Right lobe of liver (tissue), 6 donors: ENCODE measurements at regions not wholly inside any gene's neighbourhood (a gene's known extent, or its start where the extent isn't known, plus 50 kb on each side); places are given as distances from the start of the nearest gene placed in this dataset.

Experiments used
- ATAC-seq, 4 donors: fragments of 200-7000 bp; cut with Tn5 transposase; one replicate each; pipeline ENCODE4 v1.9.1; 2020; ENCODE audit warnings: mild to moderate bottlenecking in 4 of 4, moderate library complexity in 4 of 4
- DNase-seq, 3 donors: peaks; one replicate each; pipeline ENCODE4 v3.0.0-alpha.2; 2020
- H3K27ac ChIP-seq, 3 donors: fragments of 200-600 bp; one replicate each; pipeline ENCODE4 v1.8.0; 2022
- H3K27me3 ChIP-seq, 2 donors: fragments of 200-600 bp; one replicate each; pipeline ENCODE4 v1.8.0; 2022
- H3K36me3 ChIP-seq, 4 donors: fragments of 200-600 bp; sonication (generic) in 1 of 4; one replicate each; pipeline versions ENCODE4 v1.5.1 to v1.8.0; 2017 to 2022; ENCODE audit warnings: control low read depth in 1 of 4
- H3K4me1 ChIP-seq, 4 donors: fragments of 200-600 bp; sonication (generic) in 1 of 4; one replicate each; pipeline versions ENCODE4 v1.5.1 to v1.8.0; 2017 to 2022; ENCODE audit warnings: control low read depth in 1 of 4
- H3K4me3 ChIP-seq, 3 donors: fragments of 200-600 bp; one replicate each; pipeline ENCODE4 v1.8.0; 2022
- H3K9me3 ChIP-seq, 4 donors: fragments of 200-600 bp; sonication (generic) in 1 of 4; one replicate each; pipeline versions ENCODE4 v1.5.1 to v1.8.0; 2017 to 2022; ENCODE audit warnings: control low read depth in 1 of 4
- POLR2A ChIP-seq: fragments of 450-650 bp; IDR thresholded peaks from one replicate; pipeline ENCODE4 v1.6.1; 2017; ENCODE audit warnings: antibody characterized with exemption, mild to moderate bottlenecking
- WGBS: methylation state at CpG from one replicate; pipeline ENCODE4 v1.1.6; 2018; ENCODE audit warnings: low coverage, low lambda C conversion rate; ENCODE audit not compliant: insufficient coverage; ENCODE audit errors: missing lambda C conversion rate; 5-methylcytosine and 5-hydroxymethylcytosine counted together
- intact Hi-C, 2 donors: fragments of 100-400 bp; cut with DNase I; formaldehyde crosslinking; loops; one replicate each; pipeline versions ENCODE4 v1.11.2 to v1.14.1; 2022
- TF ChIP-seq, protein P1 (sequence below), 4 donors: fragments of 200-600 bp in 3 of 4; fragments of 450-650 bp in 1 of 4; IDR thresholded peaks; one replicate each; pipeline versions ENCODE4 v1.5.1 to v1.8.0; 2016 to 2022; ENCODE audit warnings: antibody characterized with exemption in 4 of 4, mild to moderate bottlenecking in 2 of 4
- donor health status: DM: no; HTN: yes; CAD: no.
- donor health status: DM: no; HTN: no; CAD: no.
- donor health status: DM: no; HTN: no; CAD: no.
- donor health status: DM: no; HTN: yes; CAD: no.
- donor health status: DM: no; HTN: yes; CAD: no.

- no peaks in the 10 kb centered on the region for H3K9me3 ChIP-seq
- DNase-seq, result no peak
- no peaks in the 10 kb centered on the region for H3K27me3 ChIP-seq
- no peak overlapping the region for H3K27ac ChIP-seq
- no peak overlapping the region for H3K4me3 ChIP-seq
- 100% methylated on average over 1 of the region's 1 CpG for WGBS
- no peaks in the 10 kb centered on the region for H3K4me1 ChIP-seq
- intact Hi-C loops, result no loop called here
- no peak for TF ChIP-seq POLR2A
- TF ChIP-seq, protein P1, sequence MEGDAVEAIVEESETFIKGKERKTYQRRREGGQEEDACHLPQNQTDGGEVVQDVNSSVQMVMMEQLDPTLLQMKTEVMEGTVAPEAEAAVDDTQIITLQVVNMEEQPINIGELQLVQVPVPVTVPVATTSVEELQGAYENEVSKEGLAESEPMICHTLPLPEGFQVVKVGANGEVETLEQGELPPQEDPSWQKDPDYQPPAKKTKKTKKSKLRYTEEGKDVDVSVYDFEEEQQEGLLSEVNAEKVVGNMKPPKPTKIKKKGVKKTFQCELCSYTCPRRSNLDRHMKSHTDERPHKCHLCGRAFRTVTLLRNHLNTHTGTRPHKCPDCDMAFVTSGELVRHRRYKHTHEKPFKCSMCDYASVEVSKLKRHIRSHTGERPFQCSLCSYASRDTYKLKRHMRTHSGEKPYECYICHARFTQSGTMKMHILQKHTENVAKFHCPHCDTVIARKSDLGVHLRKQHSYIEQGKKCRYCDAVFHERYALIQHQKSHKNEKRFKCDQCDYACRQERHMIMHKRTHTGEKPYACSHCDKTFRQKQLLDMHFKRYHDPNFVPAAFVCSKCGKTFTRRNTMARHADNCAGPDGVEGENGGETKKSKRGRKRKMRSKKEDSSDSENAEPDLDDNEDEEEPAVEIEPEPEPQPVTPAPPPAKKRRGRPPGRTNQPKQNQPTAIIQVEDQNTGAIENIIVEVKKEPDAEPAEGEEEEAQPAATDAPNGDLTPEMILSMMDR (IDR thresholded peaks at IDR 0.05), result no peak
- ATAC-seq, result no peak
- no peaks in the 10 kb centered on the region for H3K36me3 ChIP-seq
These were observed 613.1 kb downstream of the USP25 start for GRCh38 chr21:16342932-16343331.

DNA sequence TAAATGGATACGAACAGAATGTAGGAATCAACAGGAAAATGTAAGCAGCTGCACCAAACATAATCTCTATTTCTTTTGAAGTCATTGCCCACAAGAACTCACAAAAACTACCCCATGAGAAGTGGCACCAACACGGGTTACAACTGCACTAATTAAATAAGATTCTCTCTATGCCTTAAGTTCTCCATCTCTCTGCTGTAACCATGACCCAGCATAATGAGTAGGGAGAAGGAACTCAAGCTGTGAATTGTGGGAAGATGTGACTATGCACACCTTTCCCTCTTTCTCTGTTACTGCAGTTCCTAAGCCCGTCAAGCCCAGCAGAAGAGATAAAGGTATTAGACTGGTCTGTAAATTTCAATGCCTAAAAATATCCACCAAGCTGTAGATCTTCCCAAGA, 614.0 kb downstream of the USP25 start:
- H3K4me1 ChIP-seq, result no peaks in the 10 kb centered on the region
- ATAC-seq (no peak), DNase-seq (no peak)
- TF ChIP-seq, protein P1 (IDR thresholded peaks at IDR 0.05), result no peak
- no peak for TF ChIP-seq POLR2A
- H3K27ac ChIP-seq, result no peak overlapping the region
- intact Hi-C loops, result no loop called here
- WGBS, result 85% methylated on average over 3 of the region's 3 CpGs
- H3K27me3 ChIP-seq, result no peaks in the 10 kb centered on the region
- no peaks in the 10 kb centered on the region for H3K9me3 ChIP-seq
- H3K4me3 ChIP-seq, result no peak overlapping the region
- no peaks in the 10 kb centered on the region for H3K36me3 ChIP-seq

DNA sequence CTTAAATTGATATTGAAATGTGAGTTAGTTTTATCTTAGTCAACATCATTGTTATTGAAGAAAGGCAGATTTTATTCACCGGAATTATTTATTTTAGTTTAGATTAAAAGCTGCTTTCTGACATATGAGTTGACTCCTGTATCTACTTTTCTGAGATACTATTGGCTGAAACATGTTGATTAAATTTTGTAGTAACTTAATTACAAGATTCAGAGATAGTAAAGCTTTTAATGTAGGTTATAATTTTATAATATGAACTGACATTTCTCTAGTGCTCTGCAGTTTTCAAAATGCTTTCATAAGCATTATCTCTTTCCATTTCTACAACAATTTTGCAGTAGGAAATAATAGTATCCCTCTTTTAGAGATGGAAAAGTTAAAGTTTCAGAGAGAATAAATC, 616.0 kb downstream of the USP25 start:
- ATAC-seq (no peak), DNase-seq (no peak)
- H3K36me3 ChIP-seq, result no peaks in the 10 kb centered on the region
- H3K4me1 ChIP-seq, result no peaks in the 10 kb centered on the region
- H3K4me3 ChIP-seq, result no peak overlapping the region
- 93% methylated on average over 1 of the region's 1 CpG for WGBS
- intact Hi-C loops, result no loop called here
- H3K27me3 ChIP-seq, result no peaks in the 10 kb centered on the region
- H3K27ac ChIP-seq, result no peak overlapping the region
- TF ChIP-seq, protein P1 (IDR thresholded peaks at IDR 0.05), result no peak
- no peak for TF ChIP-seq POLR2A
- no peaks in the 10 kb centered on the region for H3K9me3 ChIP-seq

GRCh38 chr21:16347223-16347622, 617.4 kb downstream of the USP25 start:
- no peaks in the 10 kb centered on the region for H3K27me3 ChIP-seq
- no peaks in the 10 kb centered on the region for H3K4me1 ChIP-seq
- ATAC-seq (no peak), DNase-seq (no peak)
- TF ChIP-seq, protein P1 (IDR thresholded peaks at IDR 0.05), result no peak
- TF ChIP-seq POLR2A, result no peak
- H3K36me3 ChIP-seq, result no peaks in the 10 kb centered on the region
- no peak overlapping the region for H3K4me3 ChIP-seq
- no peaks in the 10 kb centered on the region for H3K9me3 ChIP-seq
- no peak overlapping the region for H3K27ac ChIP-seq
- intact Hi-C loops, result no loop called here

- no peak overlapping the region for H3K4me3 ChIP-seq
- intact Hi-C loops, result no loop called here
- no peak overlapping the region for H3K27ac ChIP-seq
- no peaks in the 10 kb centered on the region for H3K36me3 ChIP-seq
- H3K27me3 ChIP-seq, result no peaks in the 10 kb centered on the region
- H3K4me1 ChIP-seq, result no peaks in the 10 kb centered on the region
- ATAC-seq (no peak), DNase-seq (no peak)
- H3K9me3 ChIP-seq, result no peaks in the 10 kb centered on the region
- TF ChIP-seq POLR2A, result no peak
- TF ChIP-seq, protein P1 (IDR thresholded peaks at IDR 0.05), result no peak
- WGBS, result 71% methylated on average over 2 of the region's 6 CpGs
These were observed 624.0 kb downstream of the USP25 start for GRCh38 chr21:16353764-16354163.
